Stimulated activated CD4-positive, alpha-beta T cell treated with anti-CD3 and anti-CD28 coated beads, Interleukin-4, amount 100 ng/mL, for 4 hours (primary cell): ENCODE measurements at regions not wholly inside any gene's neighbourhood (a gene's known extent, or its start where the extent isn't known, plus 50 kb on each side); places are given as distances from the start of the nearest gene placed in this dataset.
"Not testable (repeated sequence)": the region's sequence is repeated elsewhere in the genome, so short reads cannot be mapped to it uniquely, and the experiment has no call there.

Experiments used
- DNase-seq, 2 experiments: peaks; one replicate each; pipeline ENCODE4 v3.0.0-alpha.2; 2020

- not testable (repeated sequence) for DNase-seq
Measured at GRCh38 chr17:30686538-30687479, 137.7 kb downstream of the CRLF3 start.

- DNase-seq, result not testable (repeated sequence)
Measured at GRCh38 chr17:30682280-30682679, 142.2 kb downstream of the CRLF3 start.

- not testable (repeated sequence) for DNase-seq
Measured at GRCh38 chr17:30680681-30681080, 143.8 kb downstream of the CRLF3 start.

GRCh38 chr17:30677550-30678249, 146.8 kb downstream of the CRLF3 start:
- no peak for DNase-seq

GRCh38 chr17:30675777-30676492, 148.6 kb downstream of the CRLF3 start:
- DNase-seq, result not testable (repeated sequence)

- not testable (repeated sequence) for DNase-seq
Measured at GRCh38 chr17:30669217-30669649, 155.3 kb downstream of the CRLF3 start.

GRCh38 chr17:30668360-30669181, 155.9 kb downstream of the CRLF3 start:
- not testable (repeated sequence) for DNase-seq

GRCh38 chr17:30667657-30668359, 156.7 kb downstream of the CRLF3 start:
- peak in 1 of 2 experiments; percentile 10 for DNase-seq

GRCh38 chr17:30666838-30667656, 157.4 kb downstream of the CRLF3 start:
- DNase-seq, result not testable (repeated sequence)

GRCh38 chr17:30663727-30664455, 160.6 kb downstream of the CRLF3 start:
- DNase-seq, result not testable (repeated sequence)

- not testable (repeated sequence) for DNase-seq
Measured at GRCh38 chr17:30657148-30657547, 167.3 kb downstream of the CRLF3 start.

GRCh38 chr17:30653038-30653437, 171.5 kb downstream of the CRLF3 start:
- not testable (repeated sequence) for DNase-seq

- DNase-seq, result not testable (repeated sequence)
Measured at GRCh38 chr17:30650149-30650548, 172.9 kb downstream of the GOSR1 start.

- not testable (repeated sequence) for DNase-seq
Measured at GRCh38 chr17:30648015-30648620, 170.9 kb downstream of the GOSR1 start.

GRCh38 chr17:30645875-30646274, 168.7 kb downstream of the GOSR1 start:
- not testable (repeated sequence) for DNase-seq

- DNase-seq, result not testable (repeated sequence)
Measured at GRCh38 chr17:30644713-30645112, 167.5 kb downstream of the GOSR1 start.

- DNase-seq, result not testable (repeated sequence)
Measured at GRCh38 chr17:30644287-30644686, 167.1 kb downstream of the GOSR1 start.

GRCh38 chr17:30641428-30641827, 164.2 kb downstream of the GOSR1 start:
- not testable (repeated sequence) for DNase-seq

- DNase-seq, result not testable (repeated sequence)
Measured at GRCh38 chr17:30639391-30639790, 162.2 kb downstream of the GOSR1 start.
